BLaER1 (cell line): ENCODE measurements at regions not wholly inside any gene's neighbourhood (a gene's known extent, or its start where the extent isn't known, plus 50 kb on each side); places are given as distances from the start of the nearest gene placed in this dataset.
A peak's percentile ranks its signal among the peaks of the same experiment; 100 is the strongest.

Experiments
- H3K27ac ChIP-seq: shearing (Covaris generic); formaldehyde crosslinking; 2 replicates; pipeline ENCODE4 v1.8.1; 2022
- H3K27me3 ChIP-seq: shearing (Covaris generic); formaldehyde crosslinking; 2 replicates; pipeline ENCODE4 v1.8.1; 2022
- H3K36me3 ChIP-seq: shearing (Covaris generic); formaldehyde crosslinking; 2 replicates; pipeline ENCODE4 v1.8.1; 2022
- H3K4me1 ChIP-seq: shearing (Covaris generic); formaldehyde crosslinking; 2 replicates; pipeline ENCODE4 v1.8.1; 2022
- H3K4me2 ChIP-seq: shearing (Covaris generic); formaldehyde crosslinking; 2 replicates; pipeline ENCODE4 v1.8.1; 2022
- H3K4me3 ChIP-seq: shearing (Covaris generic); formaldehyde crosslinking; 2 replicates; pipeline ENCODE4 v1.8.1; 2022
- H3K9ac ChIP-seq: shearing (Covaris generic); formaldehyde crosslinking; 2 replicates; pipeline ENCODE4 v1.8.1; 2022
- H3K9me3 ChIP-seq: shearing (Covaris generic); formaldehyde crosslinking; 2 replicates; pipeline ENCODE4 v1.8.1; 2022
- H4K20me1 ChIP-seq: shearing (Covaris generic); formaldehyde crosslinking; 2 replicates; pipeline ENCODE4 v1.8.1; 2022
- Cebpa-rat ChIP-seq: shearing (Covaris generic); IDR thresholded peaks from 2 replicates; pipeline ENCODE4 v1.8.1; 2022

DNA sequence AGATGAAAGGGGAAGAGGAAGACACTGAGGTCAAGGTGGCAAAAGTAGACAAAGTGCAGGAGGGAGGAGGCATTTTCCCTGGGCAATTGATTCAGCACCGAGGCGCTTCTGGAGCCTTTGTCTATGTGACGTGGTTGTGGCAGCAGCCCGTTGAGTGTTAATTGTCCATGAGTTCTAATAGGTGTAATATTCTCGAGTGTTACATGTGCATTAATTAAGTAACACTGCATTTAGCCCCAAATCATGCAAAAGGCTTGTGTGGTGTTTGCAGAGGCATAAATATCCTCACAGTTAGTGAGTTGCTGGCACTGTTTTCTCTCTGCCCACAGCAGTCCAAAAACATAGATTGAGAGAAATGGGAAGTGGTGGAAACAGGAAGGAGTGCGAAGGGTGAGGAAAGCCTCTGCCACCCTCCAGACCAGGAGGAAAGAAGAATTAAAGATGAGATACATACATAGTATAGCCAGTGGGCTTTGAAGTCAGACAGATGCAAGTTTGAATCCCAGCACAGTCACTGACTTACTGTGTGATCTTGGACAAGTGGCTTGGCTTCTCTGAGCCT is 361.2 kb downstream of the MN1 start:
- H3K27ac ChIP-seq: no peak overlapping the region
- peaks cover 27% of the 10 kb centered on the region for H3K4me1 ChIP-seq
- H3K4me2 ChIP-seq: peak overlapping the region; percentile 20; the same call in 1 of the 2 replicates
- H3K27me3 ChIP-seq: no peaks in the 10 kb centered on the region; the same call in 1 of the 2 replicates
- H3K9me3 ChIP-seq: no peaks in the 10 kb centered on the region
- no peak for TF ChIP-seq Cebpa-rat
- no peaks in the 10 kb centered on the region for H4K20me1 ChIP-seq
- no peaks in the 10 kb centered on the region for H3K36me3 ChIP-seq
- H3K9ac ChIP-seq: no peak overlapping the region
- H3K4me3 ChIP-seq: no peak overlapping the region

- H3K36me3 ChIP-seq: no peaks in the 10 kb centered on the region
- no peak overlapping the region for H3K4me3 ChIP-seq
- H3K9me3 ChIP-seq: no peaks in the 10 kb centered on the region
- no peak overlapping the region for H3K27ac ChIP-seq
- H3K9ac ChIP-seq: no peak overlapping the region
- no peak for TF ChIP-seq Cebpa-rat
- peaks cover 40% of the 10 kb centered on the region for H3K4me1 ChIP-seq
- H3K4me2 ChIP-seq: no peak overlapping the region
- H4K20me1 ChIP-seq: no peaks in the 10 kb centered on the region
- H3K27me3 ChIP-seq: no peaks in the 10 kb centered on the region; the same call in 1 of the 2 replicates
Observed at GRCh38 chr22:27441706-27442475, 359.7 kb downstream of the MN1 start.

GRCh38 chr22:27443306-27443705 is 358.2 kb downstream of the MN1 start:
- H3K4me1 ChIP-seq: peaks cover 36% of the 10 kb centered on the region
- no peak overlapping the region for H3K4me3 ChIP-seq
- no peaks in the 10 kb centered on the region for H3K9me3 ChIP-seq
- no peaks in the 10 kb centered on the region for H3K36me3 ChIP-seq
- no peak overlapping the region for H3K4me2 ChIP-seq
- H3K27ac ChIP-seq: no peak overlapping the region
- no peak for TF ChIP-seq Cebpa-rat
- no peak overlapping the region for H3K9ac ChIP-seq
- no peaks in the 10 kb centered on the region; the same call in 1 of the 2 replicates for H3K27me3 ChIP-seq
- H4K20me1 ChIP-seq: no peaks in the 10 kb centered on the region

DNA sequence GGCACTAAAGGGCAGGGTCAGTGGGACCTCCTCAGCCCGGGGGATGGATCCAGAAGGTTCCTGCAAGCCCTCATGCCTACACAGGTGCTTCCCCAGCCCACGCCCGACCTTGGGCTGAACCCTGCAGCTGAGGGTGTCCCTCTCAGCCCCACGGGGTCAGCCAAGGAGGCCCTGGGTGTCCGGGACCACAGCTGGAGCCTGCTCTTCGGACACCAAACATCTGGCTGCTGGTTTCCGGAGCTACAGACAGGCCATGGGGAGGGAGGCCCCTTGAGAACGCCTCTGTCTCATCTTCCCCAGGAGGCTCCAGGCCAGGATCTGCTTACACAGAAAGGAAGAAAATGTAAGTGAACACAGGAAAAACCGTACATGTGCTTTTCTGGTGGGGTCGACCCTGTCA is 355.7 kb downstream of the MN1 start:
- H3K9ac ChIP-seq: peak overlapping the region; percentile 31; the same call in 1 of the 2 replicates
- H3K9me3 ChIP-seq: no peaks in the 10 kb centered on the region
- H3K36me3 ChIP-seq: no peaks in the 10 kb centered on the region
- no peaks in the 10 kb centered on the region for H3K27me3 ChIP-seq
- H3K4me1 ChIP-seq: peaks cover 24% of the 10 kb centered on the region
- TF ChIP-seq Cebpa-rat: no peak
- peak overlapping the region; percentile 64 for H3K27ac ChIP-seq
- peak overlapping the region; percentile 68 for H3K4me2 ChIP-seq
- no peak overlapping the region for H3K4me3 ChIP-seq
- no peaks in the 10 kb centered on the region for H4K20me1 ChIP-seq

DNA sequence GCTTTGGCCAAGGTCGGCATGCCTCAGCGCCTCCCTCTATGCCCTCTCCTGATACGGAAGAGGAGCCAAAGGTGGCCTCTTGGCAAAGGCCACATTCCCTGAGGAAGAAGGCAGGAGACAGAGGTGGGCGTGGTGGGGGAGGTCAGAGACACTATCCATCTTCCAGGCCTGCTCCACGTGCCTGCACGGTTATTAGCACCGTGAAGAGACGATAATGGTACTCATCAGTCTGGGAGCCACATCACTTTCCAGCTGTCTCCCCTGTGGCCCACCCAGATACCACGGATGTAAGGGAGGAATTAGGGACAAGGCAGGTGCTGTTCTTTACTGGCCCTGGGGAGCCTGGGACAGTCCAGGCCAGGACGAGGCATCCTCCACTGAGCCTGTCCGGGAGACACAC is 354.3 kb downstream of the MN1 start:
- Histone ChIP-seq H3K9ac (no peak overlapping the region), H3K9me3 (no peaks in the 10 kb centered on the region), H3K4me1 (peaks cover 18% of the 10 kb centered on the region), H3K27ac (no peak overlapping the region), H3K36me3 (no peaks in the 10 kb centered on the region), H3K4me3 (no peak overlapping the region), H3K4me2 (no peak overlapping the region), H3K27me3 (no peaks in the 10 kb centered on the region), H4K20me1 (no peaks in the 10 kb centered on the region)
- no peak for TF ChIP-seq Cebpa-rat

GRCh38 chr22:27450448-27450847 is 351.1 kb downstream of the MN1 start:
- H3K27ac ChIP-seq: no peak overlapping the region
- H3K36me3 ChIP-seq: no peaks in the 10 kb centered on the region
- H3K4me3 ChIP-seq: no peak overlapping the region
- H3K27me3 ChIP-seq: no peaks in the 10 kb centered on the region
- no peaks in the 10 kb centered on the region for H4K20me1 ChIP-seq
- H3K4me2 ChIP-seq: no peak overlapping the region
- no peak overlapping the region for H3K9ac ChIP-seq
- H3K9me3 ChIP-seq: no peaks in the 10 kb centered on the region
- peaks cover 17% of the 10 kb centered on the region for H3K4me1 ChIP-seq
- no peak for TF ChIP-seq Cebpa-rat

GRCh38 chr22:27452245-27452644 is 349.3 kb downstream of the MN1 start:
- H3K4me1 ChIP-seq: 0 out of 2 replicates have a peak, but pooled peaks cover 4% of the 10 kb centered on the region
- no peaks in the 10 kb centered on the region for H4K20me1 ChIP-seq
- no peaks in the 10 kb centered on the region for H3K27me3 ChIP-seq
- no peaks in the 10 kb centered on the region for H3K36me3 ChIP-seq
- no peak for TF ChIP-seq Cebpa-rat
- H3K27ac ChIP-seq: no peak overlapping the region
- no peak overlapping the region for H3K4me3 ChIP-seq
- no peak overlapping the region for H3K9ac ChIP-seq
- no peak overlapping the region for H3K4me2 ChIP-seq
- H3K9me3 ChIP-seq: no peaks in the 10 kb centered on the region

DNA sequence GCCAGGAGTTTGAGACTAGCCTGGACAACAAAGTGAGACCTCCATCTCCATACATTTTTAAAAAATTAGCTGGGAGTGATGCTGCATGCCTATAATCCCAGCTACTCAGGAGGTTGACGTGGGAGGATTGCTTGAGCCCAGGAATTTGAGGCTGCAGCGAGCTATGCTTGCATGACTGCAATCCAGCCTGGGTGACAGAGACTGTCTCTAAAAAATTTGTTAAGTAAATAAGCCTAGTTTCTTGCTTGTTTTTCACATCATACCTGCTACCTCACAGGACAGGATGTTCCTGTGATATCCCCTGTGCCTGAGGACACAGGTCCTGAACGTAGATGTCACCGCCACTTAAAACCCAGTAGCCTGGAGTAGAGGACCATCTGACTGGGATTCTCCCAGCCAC is 348.6 kb downstream of the MN1 start:
- Histone ChIP-seq H4K20me1 (no peaks in the 10 kb centered on the region), H3K27me3 (no peaks in the 10 kb centered on the region), H3K4me3 (no peak overlapping the region), H3K9me3 (no peaks in the 10 kb centered on the region), H3K4me2 (no peak overlapping the region), H3K4me1 (peaks cover 8% of the 10 kb centered on the region; the same call in 1 of the 2 replicates), H3K9ac (no peak overlapping the region), H3K36me3 (no peaks in the 10 kb centered on the region), H3K27ac (no peak overlapping the region)
- no peak for TF ChIP-seq Cebpa-rat

GRCh38 chr22:27453725-27454124 is 347.8 kb downstream of the MN1 start:
- TF ChIP-seq Cebpa-rat: no peak
- Histone ChIP-seq H3K9me3 (no peaks in the 10 kb centered on the region), H3K36me3 (no peaks in the 10 kb centered on the region), H4K20me1 (no peaks in the 10 kb centered on the region), H3K9ac (no peak overlapping the region), H3K27me3 (no peaks in the 10 kb centered on the region), H3K4me2 (no peak overlapping the region), H3K4me1 (peaks cover 14% of the 10 kb centered on the region; the same call in 1 of the 2 replicates), H3K27ac (no peak overlapping the region), H3K4me3 (no peak overlapping the region)

DNA sequence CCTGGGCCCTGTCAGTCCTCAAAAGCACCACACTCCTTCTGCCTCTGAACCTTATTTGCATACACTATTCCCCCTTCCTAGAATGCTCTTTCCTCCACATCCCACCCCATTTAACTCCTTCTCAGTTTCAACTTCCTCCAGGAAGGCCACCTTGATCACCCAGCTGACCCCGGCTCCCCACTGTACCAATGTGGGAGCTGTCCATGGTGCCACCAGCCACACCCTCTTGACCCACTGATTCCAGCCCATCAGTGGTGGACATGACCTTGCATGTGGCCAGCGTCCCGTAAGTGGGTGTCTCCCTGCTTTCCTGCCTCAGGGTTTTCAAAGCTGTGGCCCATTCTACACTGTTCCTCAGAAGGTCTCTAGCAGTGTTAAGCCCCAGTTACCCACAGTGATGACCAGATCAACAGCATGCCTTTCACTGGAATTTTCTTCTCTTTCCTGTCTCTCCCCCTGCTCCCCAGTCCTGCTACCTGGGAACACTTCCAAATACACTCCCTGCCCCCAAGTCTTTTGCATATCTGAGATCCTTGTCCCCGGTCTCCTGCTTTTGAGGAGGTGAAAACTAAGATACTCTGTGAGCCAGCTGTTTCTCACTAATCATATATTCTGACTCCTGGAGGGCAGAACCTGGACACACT is 346.6 kb downstream of the MN1 start:
- H3K9ac ChIP-seq: no peak overlapping the region
- peaks cover 14% of the 10 kb centered on the region; the same call in 1 of the 2 replicates for H3K4me1 ChIP-seq
- no peaks in the 10 kb centered on the region for H4K20me1 ChIP-seq
- no peaks in the 10 kb centered on the region for H3K27me3 ChIP-seq
- H3K36me3 ChIP-seq: no peaks in the 10 kb centered on the region
- no peak for TF ChIP-seq Cebpa-rat
- no peak overlapping the region for H3K4me3 ChIP-seq
- no peak overlapping the region for H3K27ac ChIP-seq
- no peak overlapping the region for H3K4me2 ChIP-seq
- H3K9me3 ChIP-seq: no peaks in the 10 kb centered on the region
